ENCODE measurements at regions not wholly inside any gene's neighbourhood (a gene's known extent, or its start where the extent isn't known, plus 50 kb on each side); places are given as distances from the start of the nearest gene placed in this dataset.

- Mint-ChIP-seq H3K27ac (ENCODE audit: low read depth, unreplicated experiment) (peak overlapping the region; percentile 92), H3K36me3 (ENCODE audit: insufficient read depth, unreplicated experiment) (no peaks in the 10 kb centered on the region), H3K4me1 (ENCODE audit: insufficient read depth, unreplicated experiment) (peaks cover 16% of the 10 kb centered on the region), H3K4me3 (ENCODE audit: unreplicated experiment) (no peak overlapping the region), H3K9me3 (ENCODE audit: unreplicated experiment) (peaks cover 12% of the 10 kb centered on the region), H3K27me3 (ENCODE audit: insufficient read depth, unreplicated experiment) (peaks cover 11% of the 10 kb centered on the region)
- BruUV-seq (replicated peaks): no TSS peak
- DNase-seq (ENCODE audit: unreplicated experiment): no peak
- intact Hi-C loops (cut with micrococcal nuclease): no loop called here
- ChIA-PET POLR2A (no interaction called here), CTCF (interaction anchor here (0.6 to 0.7 kb wide), 2 partner anchors 292 to 531 kb away, joined by 3 read pairs; no protein-coding TSS in a partner anchor)
- TF ChIP-seq CTCF (IDR thresholded peaks at IDR 0.05; ENCODE audit: unreplicated experiment): no peak
These were observed 1369.9 kb upstream of the TMEM132C start for GRCh38 chr12:126897102-126897501.

GRCh38 chr12:126897778-126898177, 1369.2 kb upstream of the TMEM132C start:
- no peak for TF ChIP-seq CTCF (IDR thresholded peaks at IDR 0.05; ENCODE audit: unreplicated experiment)
- BruUV-seq (replicated peaks): no TSS peak
- no peak overlapping the region for H3K4me3 Mint-ChIP-seq (ENCODE audit: unreplicated experiment)
- intact Hi-C loops (cut with micrococcal nuclease): no loop called here
- peaks cover 11% of the 10 kb centered on the region for H3K27me3 Mint-ChIP-seq (ENCODE audit: insufficient read depth, unreplicated experiment)
- H3K27ac Mint-ChIP-seq (ENCODE audit: low read depth, unreplicated experiment): no peak overlapping the region
- H3K9me3 Mint-ChIP-seq (ENCODE audit: unreplicated experiment): peaks cover 11% of the 10 kb centered on the region
- peaks cover 16% of the 10 kb centered on the region for H3K4me1 Mint-ChIP-seq (ENCODE audit: insufficient read depth, unreplicated experiment)
- ChIA-PET POLR2A (no interaction called here), CTCF (interaction anchor here (0.6 to 0.7 kb wide), 3 partner anchors 291 to 958 kb away, joined by 3 to 4 read pairs (median 3); no protein-coding TSS in a partner anchor)
- no peak for DNase-seq (ENCODE audit: unreplicated experiment)
- H3K36me3 Mint-ChIP-seq (ENCODE audit: insufficient read depth, unreplicated experiment): no peaks in the 10 kb centered on the region

- Mint-ChIP-seq H3K36me3 (ENCODE audit: insufficient read depth, unreplicated experiment) (no peaks in the 10 kb centered on the region), H3K9me3 (ENCODE audit: unreplicated experiment) (peaks cover 11% of the 10 kb centered on the region), H3K27me3 (ENCODE audit: insufficient read depth, unreplicated experiment) (peaks cover 11% of the 10 kb centered on the region), H3K4me3 (ENCODE audit: unreplicated experiment) (no peak overlapping the region), H3K4me1 (ENCODE audit: insufficient read depth, unreplicated experiment) (peaks cover 16% of the 10 kb centered on the region), H3K27ac (ENCODE audit: low read depth, unreplicated experiment) (peak overlapping the region; percentile 84)
- intact Hi-C loops (cut with micrococcal nuclease): no loop called here
- TF ChIP-seq CTCF (IDR thresholded peaks at IDR 0.05; ENCODE audit: unreplicated experiment): no peak
- CTCF ChIA-PET: interaction anchor here (0.7 to 0.9 kb wide), 2 partner anchors 483 to 957 kb away, joined by 3 to 4 read pairs; no protein-coding TSS in a partner anchor
- no TSS peak for BruUV-seq (replicated peaks)
- DNase-seq (ENCODE audit: unreplicated experiment): no peak
- POLR2A ChIA-PET: no interaction called here
These were observed 1368.4 kb upstream of the TMEM132C start for GRCh38 chr12:126898562-126898961.

GRCh38 chr12:126899926-126900792, 1366.8 kb upstream of the TMEM132C start:
- H3K4me3 Mint-ChIP-seq (ENCODE audit: unreplicated experiment): no peak overlapping the region
- intact Hi-C loops (cut with micrococcal nuclease): no loop called here
- H3K36me3 Mint-ChIP-seq (ENCODE audit: insufficient read depth, unreplicated experiment): no peaks in the 10 kb centered on the region
- ChIA-PET POLR2A (no interaction called here), CTCF (interaction anchor here (0.7 to 1.1 kb wide), 2 partner anchors 481 to 1365 kb away, joined by 3 to 7 read pairs; no protein-coding TSS in a partner anchor)
- H3K27ac Mint-ChIP-seq (ENCODE audit: low read depth, unreplicated experiment): no peak overlapping the region
- H3K9me3 Mint-ChIP-seq (ENCODE audit: unreplicated experiment): peaks cover 11% of the 10 kb centered on the region
- BruUV-seq (replicated peaks): no TSS peak
- peaks cover 16% of the 10 kb centered on the region for H3K4me1 Mint-ChIP-seq (ENCODE audit: insufficient read depth, unreplicated experiment)
- H3K27me3 Mint-ChIP-seq (ENCODE audit: insufficient read depth, unreplicated experiment): peaks cover 11% of the 10 kb centered on the region
- no peak for DNase-seq (ENCODE audit: unreplicated experiment)
- no peak for TF ChIP-seq CTCF (IDR thresholded peaks at IDR 0.05; ENCODE audit: unreplicated experiment)
